CD8-positive, alpha-beta memory T cell (primary cell): ENCODE measurements at regions not wholly inside any gene's neighbourhood (a gene's known extent, or its start where the extent isn't known, plus 50 kb on each side); places are given as distances from the start of the nearest gene placed in this dataset.

Experiments used
- CTCF ChIA-PET: fragments of 350-600 bp; sonication (Branson Sonifier 250); formaldehyde crosslinking; loops from one replicate; lab custom pipeline; 2021; ENCODE audit warnings: antibody characterized with exemption; lab: Charles Lee
- POLR2A ChIA-PET: fragments of 350-600 bp; sonication (Branson Sonifier 250); formaldehyde crosslinking; loops from one replicate; lab custom pipeline; 2021; ENCODE audit warnings: antibody characterized with exemption; lab: Charles Lee
- DNase-seq, 5 donors: peaks; one replicate each; pipeline versions ENCODE4 v3.0.0 to v3.0.0-alpha.2; 2020 to 2022; ENCODE audit warnings: mixed read lengths in 1 of 5
- H3K27ac ChIP-seq: one replicate; pipeline ENCODE4 v1.7.0; 2013; ENCODE audit warnings: low read depth, mild to moderate bottlenecking, low read length, moderate library complexity
- H3K27me3 ChIP-seq: 2 replicates; pipeline ENCODE4 v1.7.0; 2013; ENCODE audit warnings: low read length, mild to moderate bottlenecking; ENCODE audit not compliant: insufficient read depth, poor library complexity, severe bottlenecking
- H3K36me3 ChIP-seq: 2 replicates; pipeline ENCODE4 v1.7.0; 2013; ENCODE audit warnings: mild to moderate bottlenecking, low read length, moderate library complexity; ENCODE audit not compliant: insufficient read depth
- H3K4me1 ChIP-seq: 2 replicates; pipeline ENCODE4 v1.7.0; 2013; ENCODE audit warnings: mild to moderate bottlenecking, low read length, moderate library complexity; ENCODE audit not compliant: insufficient read depth
- H3K4me3 ChIP-seq: 2 replicates; pipeline ENCODE4 v1.7.0; 2013; ENCODE audit warnings: mild to moderate bottlenecking, low read length
- H3K9me3 ChIP-seq: 2 replicates; pipeline ENCODE4 v1.7.0; 2013; ENCODE audit warnings: mild to moderate bottlenecking, low read length
- H3K27ac Mint-ChIP-seq, 8 donors: one replicate each; pipeline ENCODE4 v1.8.0; 2020 to 2021; ENCODE audit warnings: mixed read lengths in 8 of 8, mild to moderate bottlenecking in 6 of 8, inconsistent platforms in 3 of 8, moderate library complexity in 3 of 8
- H3K27me3 Mint-ChIP-seq, 2 donors: one replicate each; pipeline ENCODE4 v1.8.0; 2020 to 2021; ENCODE audit warnings: mixed read lengths in 2 of 2, mild to moderate bottlenecking in 1 of 2, moderate library complexity in 1 of 2
- H3K36me3 Mint-ChIP-seq, 3 donors: one replicate each; pipeline ENCODE4 v1.8.0; 2020 to 2021; ENCODE audit warnings: mixed read lengths in 3 of 3, inconsistent platforms in 1 of 3, mild to moderate bottlenecking in 1 of 3
- H3K4me1 Mint-ChIP-seq, 3 donors: one replicate each; pipeline ENCODE4 v1.8.0; 2020 to 2021; ENCODE audit warnings: mixed read lengths in 3 of 3, inconsistent platforms in 1 of 3, mild to moderate bottlenecking in 1 of 3
- H3K4me3 Mint-ChIP-seq, 7 donors: one replicate each; pipeline ENCODE4 v1.8.0; 2020 to 2021; ENCODE audit warnings: mixed read lengths in 7 of 7, mild to moderate bottlenecking in 6 of 7, moderate library complexity in 4 of 7, inconsistent platforms in 2 of 7
- H3K9me3 Mint-ChIP-seq, 5 donors: one replicate each; pipeline ENCODE4 v1.8.0; 2020 to 2022; ENCODE audit warnings: mixed read lengths in 5 of 5, mild to moderate bottlenecking in 3 of 5, moderate library complexity in 2 of 5, inconsistent platforms in 1 of 5

DNA sequence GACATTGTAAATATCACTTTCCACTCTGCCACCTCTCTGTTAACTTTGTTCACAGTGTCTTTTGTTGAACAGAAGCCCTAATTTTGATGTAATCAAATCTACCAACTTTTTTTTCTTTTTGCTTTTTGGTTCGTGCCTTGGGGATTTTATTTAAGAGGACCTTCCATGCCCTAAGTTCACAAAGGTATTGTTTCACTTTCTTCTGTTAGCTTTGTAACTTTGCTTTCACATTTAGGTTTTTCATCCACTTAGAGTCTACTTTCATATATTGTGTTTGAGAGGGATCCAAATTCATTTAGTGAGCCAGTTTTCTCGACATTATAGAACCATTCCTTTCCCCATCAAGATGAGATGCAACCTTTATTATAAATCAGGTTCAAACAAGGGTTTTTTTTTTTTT lies 275.7 kb upstream of the CRY1 start:
- no peaks in the 10 kb centered on the region for H3K36me3 ChIP-seq
- Mint-ChIP-seq H3K36me3 (no peaks in the 10 kb centered on the region), H3K27ac (peak overlapping the region; percentile 76 to 97 (median 90)), H3K9me3 (peaks cover 0 to 2% (median 0%) of the 10 kb centered on the region in 5 donors), H3K27me3 (peaks cover 0 to 1% of the 10 kb centered on the region in 2 donors), H3K4me3 (peak overlapping the region; percentile 75 to 81 (median 78)), H3K4me1 (peaks cover 58 to 68% (median 68%) of the 10 kb centered on the region in 3 donors)
- H3K27me3 ChIP-seq = no peaks in the 10 kb centered on the region
- no peaks in the 10 kb centered on the region for H3K9me3 ChIP-seq
- POLR2A ChIA-PET = interaction anchor here (0.8 kb wide), 1 partner anchor 16 kb away, joined by 3 read pairs; no protein-coding TSS in a partner anchor
- no peak overlapping the region for H3K27ac ChIP-seq
- CTCF ChIA-PET = no interaction called here
- peaks cover 61% of the 10 kb centered on the region for H3K4me1 ChIP-seq
- peak overlapping the region; percentile 10 for H3K4me3 ChIP-seq
- no peak for DNase-seq

DNA sequence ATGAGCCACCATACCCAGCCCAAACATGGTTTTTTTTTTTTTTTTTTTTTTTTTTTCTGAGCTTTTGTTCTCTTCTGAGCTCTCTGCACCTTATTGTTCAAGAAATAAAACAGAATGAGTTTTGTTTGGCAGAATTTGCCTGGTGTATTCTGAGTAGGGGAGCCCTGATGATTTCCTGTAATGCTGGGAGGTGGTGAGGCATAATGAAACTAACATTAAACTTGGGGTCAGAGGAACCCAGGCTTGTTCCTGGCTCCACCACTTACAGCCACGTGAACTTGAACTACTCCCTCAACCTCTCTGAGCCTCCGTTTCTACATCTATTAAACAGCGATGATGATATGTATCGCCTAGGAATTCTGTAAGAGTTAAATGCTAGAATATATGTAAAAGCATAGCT lies 276.3 kb upstream of the CRY1 start:
- Mint-ChIP-seq H3K9me3 (peaks cover 0 to 2% (median 0%) of the 10 kb centered on the region in 5 donors), H3K36me3 (no peaks in the 10 kb centered on the region), H3K4me1 (peaks cover 64 to 75% (median 75%) of the 10 kb centered on the region in 3 donors), H3K27ac (peak overlapping the region; percentile 76 to 97 (median 90)), H3K4me3 (peak overlapping the region; percentile 75 to 82 (median 78)), H3K27me3 (peaks cover 0 to 1% of the 10 kb centered on the region in 2 donors)
- Histone ChIP-seq H3K27ac (no peak overlapping the region), H3K4me1 (peaks cover 68% of the 10 kb centered on the region), H3K4me3 (peak overlapping the region; percentile 16), H3K27me3 (no peaks in the 10 kb centered on the region), H3K36me3 (no peaks in the 10 kb centered on the region), H3K9me3 (no peaks in the 10 kb centered on the region)
- ChIA-PET CTCF (interaction anchor here (0.8 kb wide), 1 partner anchor 236 kb away, joined by 3 read pairs; no protein-coding TSS in a partner anchor), POLR2A (interaction anchor here (0.5 to 0.8 kb wide), 2 partner anchors 17 to 40 kb away, joined by 3 to 6 read pairs; no protein-coding TSS in a partner anchor)
- DNase-seq = peak in 2 of 5 donors; percentile 38 to 58

GRCh38 chr12:107372229-107372658 lies 278.9 kb upstream of the CRY1 start:
- Mint-ChIP-seq H3K27ac (peak overlapping the region; percentile 48 to 97 (median 94)), H3K4me1 (peaks cover 72 to 80% (median 75%) of the 10 kb centered on the region in 3 donors), H3K36me3 (no peaks in the 10 kb centered on the region), H3K9me3 (peaks cover 0 to 2% (median 0%) of the 10 kb centered on the region in 5 donors), H3K4me3 (peak overlapping the region; percentile 52 to 79 (median 70)), H3K27me3 (peaks cover 0 to 1% of the 10 kb centered on the region in 2 donors)
- H3K4me1 ChIP-seq = peaks cover 71% of the 10 kb centered on the region
- POLR2A ChIA-PET = interaction anchor here (1.1 to 2.7 kb wide), 2 partner anchors 51 to 279 kb away, joined by 3 to 20 read pairs; partner anchors contain the start of gene CRY1
- CTCF ChIA-PET = interaction anchor here (1.4 to 2.5 kb wide), 4 partner anchors 17 to 52 kb away, joined by 4 to 6 read pairs (median 5); no protein-coding TSS in a partner anchor
- H3K27ac ChIP-seq = peak overlapping the region; percentile 5
- no peaks in the 10 kb centered on the region for H3K27me3 ChIP-seq
- peak in 4 of 5 donors; percentile 30 to 69 (median 57) for DNase-seq
- H3K9me3 ChIP-seq = no peaks in the 10 kb centered on the region
- H3K36me3 ChIP-seq = no peaks in the 10 kb centered on the region
- H3K4me3 ChIP-seq = peak overlapping the region; percentile 28

DNA sequence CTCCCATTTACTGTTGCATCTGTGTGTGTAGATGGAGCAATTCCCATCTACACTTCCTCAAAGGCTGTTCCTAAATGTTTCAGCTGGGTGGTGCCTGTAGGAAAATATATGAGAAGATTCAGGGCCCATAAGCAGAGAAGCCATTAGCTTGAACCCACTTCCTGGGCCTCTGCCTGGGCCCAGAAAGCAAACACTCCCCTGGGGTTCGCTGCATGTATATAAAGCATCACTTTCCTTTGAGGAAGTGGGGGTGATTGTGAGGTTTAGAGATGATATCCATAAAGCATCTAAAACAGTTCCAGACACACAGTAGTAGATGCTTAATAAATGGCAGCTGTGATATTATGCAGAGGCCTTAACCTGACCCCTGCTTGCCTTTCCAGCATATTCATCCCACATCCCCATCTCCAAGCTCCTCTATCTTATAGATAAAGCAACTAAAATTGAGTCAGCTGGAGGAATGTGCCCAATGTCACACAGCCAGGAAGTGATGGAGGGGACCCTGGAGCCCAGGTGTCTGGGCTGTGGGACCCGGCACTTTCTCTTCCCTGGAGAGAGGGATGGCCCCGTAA lies 280.0 kb upstream of the CRY1 start:
- peaks cover 65% of the 10 kb centered on the region for H3K4me1 ChIP-seq
- Mint-ChIP-seq H3K4me1 (peaks cover 65 to 74% (median 73%) of the 10 kb centered on the region in 3 donors), H3K9me3 (no peaks in the 10 kb centered on the region), H3K27me3 (peaks cover 0 to 1% of the 10 kb centered on the region in 2 donors), H3K27ac (peak overlapping the region; percentile 81 to 97 (median 95)), H3K36me3 (no peaks in the 10 kb centered on the region), H3K4me3 (peak overlapping the region; percentile 25 to 79 (median 54))
- POLR2A ChIA-PET = interaction anchor here (1.1 to 2.7 kb wide), 2 partner anchors 52 to 280 kb away, joined by 3 to 20 read pairs; partner anchors contain the start of gene CRY1
- H3K4me3 ChIP-seq = peak overlapping the region; percentile 28
- H3K27ac ChIP-seq = no peak overlapping the region
- CTCF ChIA-PET = interaction anchor here (1.0 to 2.5 kb wide), 5 partner anchors 11 to 241 kb away, joined by 3 to 6 read pairs (median 5); no protein-coding TSS in a partner anchor
- H3K36me3 ChIP-seq = no peaks in the 10 kb centered on the region
- H3K27me3 ChIP-seq = no peaks in the 10 kb centered on the region
- no peak for DNase-seq
- no peaks in the 10 kb centered on the region for H3K9me3 ChIP-seq

DNA sequence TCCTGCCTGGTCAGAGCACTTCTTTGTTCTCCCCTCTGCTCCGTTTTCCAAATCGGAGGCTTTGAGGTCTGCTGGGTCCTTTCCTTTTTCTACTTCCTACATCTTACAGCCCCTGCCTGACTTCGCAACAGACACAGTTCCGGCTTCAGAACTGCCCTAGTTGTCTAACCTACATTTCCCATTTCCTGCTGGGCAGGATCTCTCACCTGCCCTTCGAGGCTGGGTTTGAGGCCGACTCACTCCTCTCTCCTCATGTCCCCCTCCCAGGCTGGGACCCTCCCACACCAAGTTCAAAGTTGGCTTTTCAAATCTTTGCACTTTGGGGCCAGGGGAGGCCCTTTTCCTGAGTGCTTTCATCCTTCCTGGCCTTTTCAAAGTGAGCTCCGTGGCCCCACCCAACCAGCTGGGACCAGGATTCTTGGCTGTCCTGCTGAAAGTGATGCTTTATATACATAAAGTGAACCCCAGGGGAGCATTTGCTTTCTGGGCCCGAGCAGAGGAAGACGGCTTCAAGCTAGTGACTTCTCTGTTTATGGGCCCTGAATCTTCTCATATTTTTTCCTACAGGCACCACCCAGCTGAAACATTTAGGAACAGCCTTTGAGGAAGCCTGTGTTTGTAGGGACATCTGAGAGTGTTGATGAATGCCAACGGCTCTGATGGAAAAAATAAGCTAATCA lies 281.0 kb upstream of the CRY1 start:
- DNase-seq = peak in 2 of 5 donors; percentile 29
- peak overlapping the region; percentile 24 to 79 (median 71) for H3K4me3 Mint-ChIP-seq

DNA sequence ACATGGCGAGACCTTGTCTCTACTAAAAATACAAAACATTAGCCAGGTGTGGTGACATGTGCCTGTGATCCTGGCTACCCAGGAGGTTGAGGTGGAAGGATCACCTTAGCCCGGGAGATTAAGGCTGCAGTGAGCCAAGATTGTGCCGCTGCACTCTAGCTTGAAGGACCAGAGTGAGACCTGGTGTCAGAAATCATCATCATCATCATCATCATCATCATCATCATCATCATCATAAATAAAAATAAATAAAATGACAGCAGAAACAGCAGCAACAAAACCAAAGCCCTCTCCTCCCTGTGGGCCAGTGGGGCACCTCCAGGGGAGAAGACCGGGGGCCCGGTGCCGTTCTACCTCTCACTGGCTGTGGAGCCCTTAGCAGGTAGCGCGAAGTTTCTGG lies 281.9 kb upstream of the CRY1 start:
- DNase-seq = no peak
- Mint-ChIP-seq H3K9me3 (no peaks in the 10 kb centered on the region), H3K27ac (peak overlapping the region in 6 of 8 donors; percentile 90 to 97 (median 94)), H3K4me1 (peaks cover 52 to 60% (median 55%) of the 10 kb centered on the region in 3 donors), H3K36me3 (peaks cover 0 to 1% (median 0%) of the 10 kb centered on the region in 3 donors), H3K27me3 (peaks cover 0 to 1% of the 10 kb centered on the region in 2 donors), H3K4me3 (no peak overlapping the region)
- Histone ChIP-seq H3K4me3 (no peak overlapping the region), H3K27me3 (no peaks in the 10 kb centered on the region), H3K36me3 (no peaks in the 10 kb centered on the region), H3K27ac (no peak overlapping the region), H3K9me3 (no peaks in the 10 kb centered on the region), H3K4me1 (peaks cover 48% of the 10 kb centered on the region)
- ChIA-PET CTCF (no interaction called here), POLR2A (no interaction called here)

More for the DNA sequence above, 281.0 kb upstream of the CRY1 start:
- no peak overlapping the region for H3K4me3 ChIP-seq
- no peaks in the 10 kb centered on the region for H3K9me3 ChIP-seq
- ChIA-PET CTCF (interaction anchor here (1.3 kb wide), 1 partner anchor 50 kb away, joined by 3 read pairs; no protein-coding TSS in a partner anchor), POLR2A (no interaction called here)
- H3K27ac Mint-ChIP-seq = peak overlapping the region; percentile 62 to 97 (median 95)
- H3K36me3 Mint-ChIP-seq = no peaks in the 10 kb centered on the region
- peaks cover 0 to 1% of the 10 kb centered on the region in 2 donors for H3K27me3 Mint-ChIP-seq
- no peak overlapping the region for H3K27ac ChIP-seq
- H3K4me1 Mint-ChIP-seq = peaks cover 57 to 64% (median 63%) of the 10 kb centered on the region in 3 donors
- no peaks in the 10 kb centered on the region for H3K27me3 ChIP-seq
- H3K36me3 ChIP-seq = no peaks in the 10 kb centered on the region
- H3K4me1 ChIP-seq = peaks cover 57% of the 10 kb centered on the region
- no peaks in the 10 kb centered on the region for H3K9me3 Mint-ChIP-seq

DNA sequence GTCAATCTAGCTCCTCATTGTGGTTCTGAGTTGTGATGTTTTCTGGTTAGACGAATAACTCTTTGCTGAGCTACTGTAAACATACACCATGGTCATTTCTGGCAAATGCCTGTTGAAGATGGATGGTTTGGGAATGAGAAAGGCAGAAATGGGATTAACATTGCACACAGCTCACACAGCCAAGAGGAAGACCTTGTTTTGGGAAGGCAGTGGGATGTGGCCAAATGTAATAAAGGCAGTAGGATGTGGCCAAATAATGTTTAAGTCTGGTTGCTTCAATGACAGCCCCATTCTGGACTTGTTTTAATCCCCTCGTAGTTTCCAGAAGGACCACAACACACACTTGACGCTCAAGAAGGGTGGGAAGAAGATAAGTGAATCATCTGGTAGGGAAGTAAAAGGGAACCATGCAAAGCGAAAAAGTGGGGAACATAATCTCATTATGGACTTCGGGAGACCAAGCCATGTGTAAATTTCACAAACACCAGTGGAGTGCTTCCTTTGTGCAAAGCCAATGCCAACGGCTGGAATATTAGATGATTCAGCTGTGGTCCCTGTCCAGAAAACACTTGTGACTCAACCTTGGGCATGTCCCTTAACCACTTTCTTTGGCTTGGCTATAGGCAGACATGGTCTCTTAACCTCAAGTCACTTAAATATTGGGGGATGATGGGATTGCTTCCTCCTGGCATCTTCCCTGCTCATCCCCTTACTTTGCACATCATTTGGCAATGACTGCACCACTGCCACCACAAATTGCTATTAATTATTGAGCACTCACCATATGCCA lies 284.4 kb upstream of the CRY1 start:
- Mint-ChIP-seq H3K9me3 (no peaks in the 10 kb centered on the region), H3K27me3 (peaks cover 0 to 2% of the 10 kb centered on the region in 2 donors), H3K4me1 (peaks cover 29 to 34% (median 34%) of the 10 kb centered on the region in 3 donors), H3K36me3 (peaks cover 0 to 1% (median 0%) of the 10 kb centered on the region in 3 donors), H3K27ac (peak overlapping the region in 2 of 8 donors; percentile 6 to 33), H3K4me3 (peak overlapping the region in 1 of 7 donors; percentile 18)
- Histone ChIP-seq H3K27me3 (no peaks in the 10 kb centered on the region), H3K36me3 (no peaks in the 10 kb centered on the region), H3K4me1 (peaks cover 22% of the 10 kb centered on the region), H3K27ac (no peak overlapping the region), H3K9me3 (no peaks in the 10 kb centered on the region), H3K4me3 (no peak overlapping the region)
- ChIA-PET CTCF (no interaction called here), POLR2A (no interaction called here)
- DNase-seq = no peak
